ENCODE measurements at regions not wholly inside any gene's neighbourhood (a gene's known extent, or its start where the extent isn't known, plus 50 kb on each side); places are given as distances from the start of the nearest gene placed in this dataset.

- DNase-seq: no peak
Observed at GRCh38 chr2:180349809-180350208, 342.7 kb upstream of the CWC22 start.

DNA sequence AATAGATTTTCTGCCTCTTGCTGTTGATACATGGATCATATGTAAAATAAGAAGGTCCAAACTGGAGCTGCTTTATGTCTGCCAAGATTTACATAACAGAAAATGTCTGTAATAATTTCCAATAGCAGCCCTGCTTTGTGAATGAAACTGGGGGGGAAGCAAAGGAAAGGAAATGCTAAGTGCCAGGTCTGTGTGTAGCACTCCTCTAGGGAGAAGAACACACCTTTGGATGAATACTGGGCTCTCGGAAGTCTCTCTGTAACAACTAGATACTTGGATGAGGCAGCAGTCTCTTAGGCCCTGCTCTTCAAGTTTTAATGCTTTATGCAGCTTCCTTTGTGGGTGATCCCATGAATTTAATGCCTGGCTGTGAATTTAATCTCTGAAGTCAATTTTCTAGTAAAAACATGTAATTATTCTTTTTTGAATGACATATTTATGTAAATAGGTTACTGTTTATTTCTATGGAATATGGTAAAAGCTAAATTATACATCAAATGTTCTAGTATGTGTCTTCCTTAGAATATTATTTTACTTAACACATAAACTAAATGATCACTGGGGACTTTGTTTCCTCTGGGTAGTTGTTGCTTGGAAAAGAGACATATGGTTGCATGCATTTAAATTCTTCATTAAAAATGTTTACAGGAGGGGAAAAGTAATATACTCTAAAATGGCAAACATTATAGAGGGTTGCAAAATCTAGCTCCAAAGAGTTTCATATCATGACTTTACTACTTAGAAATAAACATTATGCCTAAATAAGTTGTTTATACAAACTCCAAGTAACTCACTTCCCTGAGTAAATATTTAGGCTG, 336.6 kb upstream of the CWC22 start:
- no peak for DNase-seq

DNA sequence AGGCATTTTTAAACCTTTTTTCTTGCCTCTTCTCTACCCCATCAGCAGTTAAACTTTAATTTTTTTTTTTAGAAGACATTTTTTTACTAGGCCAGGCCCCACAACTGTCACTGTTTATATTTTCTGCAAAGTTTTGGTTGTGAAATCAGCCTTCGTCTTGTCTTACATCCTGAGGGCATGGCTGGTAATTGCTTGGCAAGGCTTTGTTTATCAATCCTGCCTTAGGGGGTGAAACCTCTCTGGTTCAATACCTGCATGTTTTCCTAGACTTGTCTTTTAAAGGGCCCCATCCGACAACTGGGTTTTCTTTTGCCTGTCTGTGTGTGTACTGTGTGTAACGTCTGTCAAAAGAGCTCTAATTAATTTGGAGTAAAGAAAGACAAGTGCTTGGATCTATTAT, 330.0 kb upstream of the CWC22 start:
- no peak for DNase-seq

- no peak for DNase-seq
Observed at GRCh38 chr2:180336550-180336949, 329.5 kb upstream of the CWC22 start.

DNA sequence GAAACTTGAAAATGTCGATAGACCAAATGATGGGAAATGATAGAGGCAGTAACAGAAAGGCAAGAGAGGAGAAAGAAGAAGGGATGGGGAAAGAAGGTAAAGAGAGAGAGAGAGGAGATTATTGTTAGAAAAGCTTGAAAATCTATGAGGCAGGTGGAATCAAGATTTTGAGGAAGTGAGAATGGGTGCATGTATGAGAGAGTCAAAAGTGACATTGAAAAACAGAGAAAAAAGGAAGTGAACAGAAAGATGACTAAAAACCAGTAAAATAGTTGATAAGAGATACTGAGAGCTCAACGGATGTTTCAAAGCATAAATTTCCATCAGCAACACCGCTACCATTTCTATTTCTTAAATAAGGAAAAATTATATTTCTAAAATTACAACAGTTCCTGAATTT, 327.4 kb upstream of the CWC22 start:
- no peak for DNase-seq

- no peak for DNase-seq
Observed at GRCh38 chr2:180328795-180329422, 321.8 kb upstream of the CWC22 start.

- no peak for DNase-seq
Observed at GRCh38 chr2:180327185-180327584, 320.1 kb upstream of the CWC22 start.

DNA sequence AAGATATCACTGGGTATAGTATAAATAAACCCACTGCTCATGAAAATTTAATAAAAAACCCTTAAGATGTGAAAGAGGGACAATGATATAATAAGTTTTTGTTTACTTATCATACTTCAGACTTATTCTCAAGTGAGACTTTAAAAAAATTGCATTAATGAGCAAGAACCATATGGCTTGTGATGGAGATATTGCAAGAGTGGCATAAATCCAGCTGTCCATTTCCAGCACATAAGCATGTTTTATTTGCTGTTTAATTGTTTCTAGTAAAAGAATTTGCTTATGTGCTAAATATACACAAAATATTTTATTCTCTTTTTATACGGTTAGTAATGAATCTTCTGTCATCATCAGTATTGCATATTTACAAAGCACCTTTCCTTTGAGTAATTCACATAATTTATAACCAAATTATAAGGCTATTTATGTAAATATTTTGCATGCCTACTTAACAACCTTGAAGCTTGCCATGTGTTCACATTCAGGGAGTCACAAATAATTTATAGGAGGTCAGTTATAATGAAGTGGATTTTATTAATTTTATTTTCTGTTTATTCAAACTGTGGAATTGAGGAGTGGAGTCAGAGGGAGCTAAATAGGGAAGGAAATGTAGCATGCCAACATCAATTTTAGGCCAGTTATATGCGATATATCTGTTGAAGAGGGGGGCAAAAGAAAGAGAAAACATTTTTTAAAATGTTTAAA, 318.5 kb upstream of the CWC22 start:
- no peak for DNase-seq

DNA sequence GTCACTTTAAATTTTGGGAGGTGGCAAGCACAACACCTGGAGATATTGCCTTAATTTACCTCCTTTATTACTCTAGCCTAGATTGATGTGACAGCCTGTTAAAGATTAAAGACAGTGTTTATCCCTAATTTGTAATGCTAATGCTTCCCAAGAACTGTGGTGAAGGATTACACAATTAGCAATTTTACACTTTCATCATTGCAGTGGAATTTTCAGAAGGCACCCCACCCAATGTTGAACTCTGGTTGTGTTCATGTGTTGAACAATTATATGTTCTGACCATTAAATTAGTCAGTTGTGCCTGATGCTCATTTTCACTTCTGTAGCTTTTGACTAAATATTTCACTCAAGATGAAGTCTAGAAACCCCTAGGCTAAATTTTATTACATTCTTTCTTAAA, 317.1 kb upstream of the CWC22 start:
- no peak for DNase-seq

GRCh38 chr2:180322781-180323180, 315.7 kb upstream of the CWC22 start:
- no peak for DNase-seq

GRCh38 chr2:180319586-180320405, 312.7 kb upstream of the CWC22 start:
- DNase-seq: no peak

GRCh38 chr2:180314086-180314485, 307.0 kb upstream of the CWC22 start:
- DNase-seq: no peak

DNA sequence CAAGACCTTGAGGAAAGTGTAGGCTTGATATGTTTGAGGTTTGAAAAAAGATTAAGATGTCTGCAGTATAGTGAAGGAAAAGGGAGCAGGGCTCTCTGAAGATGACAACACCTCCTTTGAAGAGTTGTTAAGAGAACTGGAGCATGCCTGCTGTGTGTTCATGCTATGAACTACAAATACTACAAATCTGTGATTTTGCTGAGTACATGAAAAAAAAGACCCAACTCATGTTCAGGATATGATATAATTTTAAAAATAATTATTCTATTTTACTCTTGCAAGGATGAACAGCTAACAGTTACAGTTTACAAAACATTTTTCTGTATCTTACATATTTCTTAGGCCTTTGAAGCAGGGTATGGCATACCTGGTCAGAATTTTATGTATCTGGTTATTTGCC, 305.4 kb upstream of the CWC22 start:
- DNase-seq: no peak

- no peak for DNase-seq
Observed at GRCh38 chr2:180307096-180307495, 300.0 kb upstream of the CWC22 start.

GRCh38 chr2:180306346-180306745, 299.2 kb upstream of the CWC22 start:
- DNase-seq: no peak

DNA sequence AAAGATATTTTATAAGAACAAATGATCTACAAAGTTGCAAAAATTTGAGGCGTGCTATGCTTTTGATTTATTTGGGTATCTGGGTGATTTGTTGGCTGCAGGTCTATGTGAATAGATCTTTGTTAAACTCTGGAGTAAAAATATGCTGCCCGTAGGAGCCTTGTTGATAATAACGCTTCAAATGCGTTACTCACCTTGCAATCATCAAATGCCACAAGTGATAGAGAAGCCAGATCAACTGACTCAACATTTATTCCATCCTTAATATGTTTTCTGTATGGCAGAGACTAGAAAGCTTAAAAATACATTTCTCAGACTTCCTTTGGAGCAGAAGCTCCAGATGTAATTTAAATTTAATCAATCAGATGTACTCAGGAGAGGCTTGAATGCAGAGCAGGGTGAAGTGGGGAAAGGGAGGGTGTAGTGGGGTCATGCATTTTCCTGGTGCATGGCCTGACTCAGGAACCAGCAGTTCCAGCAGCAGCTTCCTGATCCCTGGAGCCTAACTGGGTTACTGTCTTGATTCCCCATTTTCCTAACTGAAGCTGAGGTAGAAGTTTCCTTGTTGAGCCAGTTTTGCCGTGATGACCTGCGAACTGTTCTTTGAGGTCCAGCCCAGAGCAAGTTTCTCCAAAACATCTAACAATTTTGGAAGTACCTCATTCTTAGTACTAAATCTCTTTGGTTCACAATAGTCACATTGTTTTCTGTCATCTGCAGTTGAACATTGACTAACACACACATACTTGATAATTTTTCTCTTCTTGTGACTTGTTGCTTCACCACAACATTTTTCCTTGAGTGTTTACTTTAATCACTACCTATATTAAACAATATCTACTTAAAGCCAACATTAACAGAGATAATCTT, 284.7 kb upstream of the CWC22 start:
- no peak for DNase-seq

DNA sequence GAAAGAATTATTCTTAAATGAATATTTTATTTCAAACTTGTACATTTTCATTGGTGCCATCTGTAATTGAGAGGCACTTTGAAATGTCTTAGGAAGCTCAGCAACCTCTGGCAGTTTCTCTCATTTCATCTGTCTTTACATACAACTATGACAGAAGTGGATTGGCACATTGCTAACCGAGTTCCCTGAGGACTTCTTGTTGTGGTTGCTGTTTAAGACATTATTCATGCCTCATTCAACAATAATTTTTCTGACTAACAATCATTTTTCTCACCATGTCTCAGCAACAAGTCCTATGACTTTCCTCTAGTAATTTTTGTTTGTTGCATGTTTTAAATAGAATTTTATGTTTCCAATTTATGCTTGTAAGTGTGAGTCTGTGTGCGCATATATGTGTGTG, 284.0 kb upstream of the CWC22 start:
- DNase-seq: no peak

- DNase-seq: no peak
Observed at GRCh38 chr2:180289627-180290026, 282.5 kb upstream of the CWC22 start.

DNA sequence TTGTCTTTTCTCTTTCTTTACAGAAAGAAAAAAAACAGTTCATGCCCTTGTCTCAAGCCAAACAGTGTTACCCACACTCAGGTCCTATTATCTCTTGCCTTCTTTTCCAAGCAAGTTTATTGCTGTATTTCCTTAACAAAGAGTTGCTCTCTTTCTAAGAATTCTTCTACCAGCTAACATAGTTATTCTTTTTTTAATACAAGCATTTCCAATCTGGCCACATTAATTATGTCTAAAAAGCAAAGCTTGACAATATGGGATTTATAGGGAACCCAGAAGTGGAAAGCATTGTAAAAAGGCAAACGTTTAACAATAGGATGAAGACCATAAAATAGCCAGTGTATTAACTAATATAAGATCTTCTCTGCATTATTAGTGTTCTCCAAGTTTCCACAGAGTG, 272.5 kb upstream of the CWC22 start:
- no peak for DNase-seq

DNA sequence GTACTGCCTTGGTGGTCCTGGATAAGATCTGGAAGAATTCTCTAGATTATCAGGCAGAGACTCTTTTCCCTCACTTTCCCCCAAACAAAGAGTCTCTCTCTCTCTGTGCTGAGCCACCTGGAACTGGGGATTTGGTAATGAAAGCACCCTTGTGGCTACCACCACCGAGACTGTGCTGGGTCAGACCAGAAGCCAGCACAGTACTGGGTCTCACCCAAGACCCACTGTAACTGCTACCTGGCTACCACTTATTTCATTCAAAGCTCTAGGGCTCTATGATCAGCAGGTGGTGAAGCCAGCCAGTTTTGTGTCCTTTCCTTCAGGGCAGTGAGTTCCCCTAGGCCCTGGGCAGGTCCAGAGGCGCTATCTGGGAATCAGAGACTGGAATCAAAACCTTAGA, 269.6 kb upstream of the CWC22 start:
- no peak for DNase-seq

GRCh38 chr2:180268006-180268405, 260.9 kb upstream of the CWC22 start:
- DNase-seq: no peak

DNA sequence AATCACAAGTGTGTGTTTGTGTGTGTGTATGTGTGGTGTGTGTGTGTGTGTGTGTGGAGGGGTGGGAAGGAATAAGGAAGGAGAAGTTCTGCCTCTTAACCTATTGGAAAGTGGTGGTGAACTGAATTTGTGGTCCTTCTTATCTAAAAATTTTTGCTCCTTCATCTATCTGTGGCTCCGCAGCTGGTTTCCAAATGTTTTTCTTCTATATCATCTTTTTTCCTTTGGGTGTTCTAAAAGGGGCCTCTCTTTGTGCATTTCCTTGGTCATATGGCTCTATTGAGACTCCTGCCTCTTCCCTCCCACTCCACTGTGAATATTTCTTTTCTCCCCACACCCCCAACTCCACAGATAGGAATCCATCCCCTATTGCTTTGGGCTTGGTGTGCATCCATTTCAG, 254.9 kb upstream of the CWC22 start:
- DNase-seq: no peak

All from 8988T (cell line).